Fibroblast of skin of left quadriceps (primary cell): ENCODE measurements at regions not wholly inside any gene's neighbourhood (a gene's known extent, or its start where the extent isn't known, plus 50 kb on each side); places are given as distances from the start of the nearest gene placed in this dataset.
"Not testable (repeated sequence)": the region's sequence is repeated elsewhere in the genome, so short reads cannot be mapped to it uniquely, and the experiment has no call there.

Experiments used
- DNase-seq, 2 experiments: peaks; one replicate each; pipeline ENCODE4 v3.0.0-alpha.2; 2013; ENCODE audit warnings: low read depth in 2 of 2

GRCh38 chr9:10835791-10836463 is 223.1 kb upstream of the PTPRD start:
- DNase-seq: no peak

GRCh38 chr9:10843151-10843550 is 230.3 kb upstream of the PTPRD start:
- no peak for DNase-seq

GRCh38 chr9:10855847-10856246 is 243.0 kb upstream of the PTPRD start:
- DNase-seq: no peak

GRCh38 chr9:10858817-10859216 is 246.0 kb upstream of the PTPRD start:
- no peak for DNase-seq

GRCh38 chr9:10863476-10863875 is 250.7 kb upstream of the PTPRD start:
- no peak for DNase-seq

- DNase-seq: no peak
Observed at GRCh38 chr9:10867194-10867593, 254.4 kb upstream of the PTPRD start.

GRCh38 chr9:10869687-10870086 is 256.9 kb upstream of the PTPRD start:
- no peak for DNase-seq

- DNase-seq: no peak
Observed at GRCh38 chr9:10873999-10874398, 261.2 kb upstream of the PTPRD start.

GRCh38 chr9:10875752-10876151 is 262.9 kb upstream of the PTPRD start:
- DNase-seq: peak; percentile 13 to 15

GRCh38 chr9:10876333-10876732 is 263.5 kb upstream of the PTPRD start:
- peak; percentile 8 to 9 for DNase-seq

- not testable (repeated sequence) for DNase-seq
Observed at GRCh38 chr9:10890266-10890665, 277.5 kb upstream of the PTPRD start.

- DNase-seq: no peak
Observed at GRCh38 chr9:10899509-10899908, 286.7 kb upstream of the PTPRD start.

GRCh38 chr9:10903969-10904368 is 291.2 kb upstream of the PTPRD start:
- DNase-seq: no peak

- DNase-seq: no peak
Observed at GRCh38 chr9:10910779-10911178, 298.0 kb upstream of the PTPRD start.

GRCh38 chr9:10911373-10911772 is 298.6 kb upstream of the PTPRD start:
- no peak for DNase-seq

- DNase-seq: no peak
Observed at GRCh38 chr9:10917001-10917400, 304.2 kb upstream of the PTPRD start.

GRCh38 chr9:10921671-10922070 is 308.9 kb upstream of the PTPRD start:
- DNase-seq: no peak

GRCh38 chr9:10925896-10926295 is 313.1 kb upstream of the PTPRD start:
- DNase-seq: no peak

- DNase-seq: no peak
Observed at GRCh38 chr9:10928372-10928771, 315.6 kb upstream of the PTPRD start.

- DNase-seq: no peak
Observed at GRCh38 chr9:10930081-10930480, 317.3 kb upstream of the PTPRD start.

- DNase-seq: no peak
Observed at GRCh38 chr9:10946676-10947410, 334.0 kb upstream of the PTPRD start.

GRCh38 chr9:10957878-10958277 is 345.1 kb upstream of the PTPRD start:
- no peak for DNase-seq

- no peak for DNase-seq
Observed at GRCh38 chr9:10961883-10962282, 349.1 kb upstream of the PTPRD start.

GRCh38 chr9:10983251-10983650 is 370.4 kb upstream of the PTPRD start:
- DNase-seq: no peak
